IMR-90 (cell line): ENCODE measurements at regions not wholly inside any gene's neighbourhood (a gene's known extent, or its start where the extent isn't known, plus 50 kb on each side); places are given as distances from the start of the nearest gene placed in this dataset.

ENCODE experiments used
- ATAC-seq: fragments of 200-7000 bp; cut with Tn5 transposase; 2 replicates; pipeline ENCODE4 v1.9.1; 2020; ENCODE audit warnings: low read depth, mild to moderate bottlenecking, moderate library complexity
- BruUV-seq: library from RNA; stranded (reverse); fragments of 400-500 nt; replicated peaks from 2 replicates; lab custom pipeline; 2021; lab: Mats Ljungman, UMichigan
- CTCF ChIA-PET: fragments of 300-600 bp; formaldehyde crosslinking; extraction: SDS; loops from one replicate; lab custom pipeline; 2021; ENCODE audit warnings: antibody characterized with exemption; lab: Yijun Ruan, JAX
- POLR2A ChIA-PET: fragments of 300-600 bp; sonication (Branson Sonifier 250); formaldehyde crosslinking; loops from one replicate; lab custom pipeline; 2022; ENCODE audit warnings: antibody characterized with exemption; ENCODE audit not compliant: unreplicated experiment; lab: Charles Lee
- DNase-seq: peaks from one replicate; pipeline ENCODE4 v3.0.0; 2013
- H2AFZ ChIP-seq: replicated peaks from 2 replicates; pipeline ENCODE3; 2013; ENCODE audit warnings: low read length, mild to moderate bottlenecking; ENCODE audit not compliant: poor library complexity
- H2AK5ac ChIP-seq: 2 replicates; pipeline ENCODE4 v1.6.1; 2013; ENCODE audit warnings: low read depth, low read length, inconsistent platforms
- H2AK9ac ChIP-seq: replicated peaks from 2 replicates; pipeline ENCODE3; 2013; ENCODE audit warnings: mild to moderate bottlenecking, low read depth, low read length, moderate library complexity; ENCODE audit not compliant: poor library complexity
- H2BK120ac ChIP-seq: 2 replicates; pipeline ENCODE4 v1.6.1; 2013; ENCODE audit warnings: low read depth, low read length, inconsistent platforms
- H2BK15ac ChIP-seq: 3 replicates; pipeline ENCODE4 v1.6.1; 2013; ENCODE audit warnings: low read depth, low read length, inconsistent platforms
- H2BK20ac ChIP-seq: 2 replicates; pipeline ENCODE4 v1.6.1; 2013; ENCODE audit warnings: low read depth, mild to moderate bottlenecking, inconsistent platforms, low read length, moderate library complexity
- H2BK5ac ChIP-seq: 2 replicates; pipeline ENCODE4 v1.6.1; 2013; ENCODE audit warnings: mild to moderate bottlenecking, low read depth, low read length, inconsistent platforms; ENCODE audit not compliant: poor library complexity, severe bottlenecking
- H3K14ac ChIP-seq: replicated peaks from 2 replicates; pipeline ENCODE4 v1.6.1; 2013; ENCODE audit warnings: low read depth, low read length, inconsistent platforms
- H3K18ac ChIP-seq: 2 replicates; pipeline ENCODE4 v1.6.1; 2013; ENCODE audit warnings: low read depth, low read length, control low read depth
- H3K23ac ChIP-seq: 2 replicates; pipeline ENCODE4 v1.6.1; 2013; ENCODE audit warnings: low read depth, low read length, inconsistent platforms
- H3K27ac ChIP-seq: 2 replicates; pipeline ENCODE4 v1.5.1; 2013; ENCODE audit warnings: mild to moderate bottlenecking, control low read depth, low read length; ENCODE audit not compliant: insufficient read depth
- H3K27me3 ChIP-seq: 2 replicates; pipeline ENCODE4 v1.6.1; 2013; ENCODE audit warnings: low read length; ENCODE audit not compliant: control insufficient read depth, insufficient read depth
- H3K36me3 ChIP-seq: 2 replicates; pipeline ENCODE4 v1.6.1; 2013; ENCODE audit warnings: low read length, mixed read lengths; ENCODE audit not compliant: control insufficient read depth, insufficient read depth
- H3K4ac ChIP-seq: 2 replicates; pipeline ENCODE4 v1.6.1; 2013; ENCODE audit warnings: low read depth, low read length, inconsistent platforms
- H3K4me1 ChIP-seq: 2 replicates; pipeline ENCODE4 v1.6.1; 2013; ENCODE audit warnings: low read length, mixed read lengths; ENCODE audit not compliant: control insufficient read depth, insufficient read depth
- H3K4me2 ChIP-seq: 2 replicates; pipeline ENCODE4 v1.6.1; 2013; ENCODE audit warnings: low read depth, mild to moderate bottlenecking, control low read depth, low read length, moderate library complexity
- H3K4me3 ChIP-seq: 2 replicates; pipeline ENCODE4 v1.5.1; 2013; ENCODE audit warnings: low read depth, mild to moderate bottlenecking, control low read depth, low read length, moderate library complexity; ENCODE audit not compliant: insufficient read depth
- H3K56ac ChIP-seq: 2 replicates; pipeline ENCODE4 v1.6.1; 2013; ENCODE audit warnings: low read length, inconsistent platforms; ENCODE audit not compliant: insufficient read depth; ENCODE audit errors: extremely low read depth
- H3K79me1 ChIP-seq, 2 experiments: 2 replicates each; pipeline ENCODE4 v1.6.1; 2013; ENCODE audit warnings: low read length in 2 of 2, inconsistent platforms in 1 of 2, low read depth in 1 of 2
- H3K9ac ChIP-seq: 2 replicates; pipeline ENCODE4 v1.6.1; 2013; ENCODE audit warnings: low read depth, low read length, control low read depth
- H3K9me1 ChIP-seq: 2 replicates; pipeline ENCODE4 v1.6.1; 2013; ENCODE audit warnings: low read length, inconsistent platforms; ENCODE audit not compliant: insufficient read depth
- H3K9me3 ChIP-seq: 2 replicates; pipeline ENCODE4 v1.6.1; 2013; ENCODE audit warnings: low read length; ENCODE audit not compliant: control insufficient read depth, insufficient read depth
- H4K20me1 ChIP-seq: 2 replicates; pipeline ENCODE4 v1.6.1; 2013; ENCODE audit warnings: low read length, inconsistent platforms; ENCODE audit not compliant: insufficient read depth
- H4K5ac ChIP-seq: 2 replicates; pipeline ENCODE4 v1.6.1; 2013; ENCODE audit warnings: mild to moderate bottlenecking, low read depth, low read length, control low read depth
- H4K8ac ChIP-seq, 2 experiments: 2 replicates each; pipeline ENCODE4 v1.6.1; 2013; ENCODE audit warnings: low read depth in 2 of 2, low read length in 2 of 2, control low read depth in 1 of 2, inconsistent platforms in 1 of 2
- H4K91ac ChIP-seq: 2 replicates; pipeline ENCODE4 v1.6.1; 2013; ENCODE audit warnings: low read depth, low read length, inconsistent platforms; ENCODE audit not compliant: insufficient read depth
- BHLHE40 ChIP-seq: fragments of 150-350 bp; IDR thresholded peaks from 2 replicates; pipeline ENCODE4 v1.6.1; 2016; ENCODE audit warnings: mild to moderate bottlenecking, low read depth, low read length
- CEBPB ChIP-seq: IDR thresholded peaks from 2 replicates; pipeline ENCODE4 v1.6.1; 2012; ENCODE audit warnings: low read depth, low read length, improper control_type of control experiment
- CHD1 ChIP-seq: IDR thresholded peaks from 2 replicates; pipeline ENCODE4 v1.6.1; 2012; ENCODE audit warnings: low read depth, low read length, improper control_type of control experiment
- FOS ChIP-seq: fragments of 150-350 bp; IDR thresholded peaks from 2 replicates; pipeline ENCODE4 v1.6.1; 2016; ENCODE audit warnings: low read depth, low read length
- MAFK ChIP-seq: IDR thresholded peaks from 2 replicates; pipeline ENCODE4 v1.6.1; 2012; ENCODE audit warnings: low read depth, low read length, improper control_type of control experiment
- MAZ ChIP-seq: IDR thresholded peaks from 2 replicates; pipeline ENCODE4 v1.6.1; 2012; ENCODE audit warnings: low read depth, mild to moderate bottlenecking, low read length, improper control_type of control experiment, moderate library complexity, borderline replicate concordance
- MXI1 ChIP-seq: IDR thresholded peaks from 2 replicates; pipeline ENCODE4 v1.6.1; 2012; ENCODE audit warnings: low read depth, mild to moderate bottlenecking, low read length, moderate library complexity, borderline replicate concordance
- NFE2L2 ChIP-seq: fragments of 150-350 bp; IDR thresholded peaks from 2 replicates; pipeline ENCODE4 v1.6.1; 2016; ENCODE audit warnings: low read depth, mild to moderate bottlenecking, low read length
- POLR2A ChIP-seq: IDR thresholded peaks from 2 replicates; pipeline ENCODE4 v1.6.1; 2012; ENCODE audit warnings: mild to moderate bottlenecking, low read depth, low read length
- RAD21 ChIP-seq: IDR thresholded peaks from 2 replicates; pipeline ENCODE4 v1.6.1; 2012; ENCODE audit warnings: low read length, improper control_type of control experiment
- RCOR1 ChIP-seq: IDR thresholded peaks from 2 replicates; pipeline ENCODE4 v1.6.1; 2012; ENCODE audit warnings: mild to moderate bottlenecking, low read length, improper control_type of control experiment; ENCODE audit not compliant: insufficient replicate concordance
- RFX5 ChIP-seq: IDR thresholded peaks from 2 replicates; pipeline ENCODE4 v1.8.0; 2012; ENCODE audit warnings: low read depth, mild to moderate bottlenecking, low read length, moderate library complexity
- SMC3 ChIP-seq: fragments of 150-350 bp; IDR thresholded peaks from 2 replicates; pipeline ENCODE4 v1.6.1; 2016; ENCODE audit warnings: low read depth, mild to moderate bottlenecking, antibody characterized with exemption, low read length, moderate library complexity
- USF2 ChIP-seq: fragments of 150-350 bp; IDR thresholded peaks from 2 replicates; pipeline ENCODE4 v1.6.1; 2017; ENCODE audit warnings: mild to moderate bottlenecking, antibody characterized with exemption, low read length, low read depth
- WGBS, 2 experiments: methylation state at CpG; one replicate each; pipeline versions ENCODE4 v1.1.5 to v1.1.7; 2013; ENCODE audit warnings: missing lambda C conversion rate in 2 of 2; ENCODE audit not compliant: insufficient read length in 1 of 2; ENCODE audit errors: extremely low coverage in 2 of 2; 5-methylcytosine and 5-hydroxymethylcytosine counted together
- dilution Hi-C: fragments of 300-500 bp; cut with HindIII; formaldehyde crosslinking; loops from one replicate; pipeline ENCODE4 v1.14.3; 2018; ENCODE audit warnings: low sequenced_read_pairs; ENCODE audit not compliant: unreplicated experiment
- in situ Hi-C: fragments of 300-500 bp; cut with MboI; formaldehyde crosslinking; loops from 3 replicates; pipeline ENCODE4 v1.14.3; 2019; ENCODE audit warnings: low sequenced_read_pairs, inconsistent platforms, mixed read lengths
- intact Hi-C: fragments of 100-400 bp; cut with micrococcal nuclease; formaldehyde crosslinking; loops from 2 replicates; pipeline ENCODE4 v1.10.0; 2022
- TF ChIP-seq, protein P1 (sequence below): conservative IDR thresholded peaks from 2 replicates; pipeline ENCODE4 v1.5.1; 2012; ENCODE audit warnings: mild to moderate bottlenecking, low read depth, low read length, improper control_type of control experiment
- TF ChIP-seq, protein P2 (sequence below): fragments of 150-350 bp; IDR thresholded peaks from 2 replicates; pipeline ENCODE4 v1.6.1; 2016; ENCODE audit warnings: low read depth, mild to moderate bottlenecking, low read length, moderate library complexity, borderline replicate concordance

- Histone ChIP-seq H3K23ac (0 out of 2 replicates have a peak overlapping the region, but pooled peaks have one; percentile 25), H3K27me3 (no peaks in the 10 kb centered on the region), H2BK20ac (peak overlapping the region; percentile 91), H3K14ac (peak overlapping the region; percentile 1), H2BK15ac (peak overlapping the region; percentile 31; the same call in 1 of the 3 replicates), H3K36me3 (no peaks in the 10 kb centered on the region), H4K8ac (peak overlapping the region; percentile 15 to 81; a peak in 2 of 4 replicates), H3K79me1 (peaks cover 0 to 13% of the 10 kb centered on the region in 2 experiments; a peak in 1 of 4 replicates), H3K9me1 (peaks cover 16% of the 10 kb centered on the region), H2AK5ac (peak overlapping the region; percentile 71; the same call in 1 of the 2 replicates), H4K20me1 (no peaks in the 10 kb centered on the region), H4K5ac (peak overlapping the region; percentile 63), H2BK5ac (peak overlapping the region; percentile 95), H3K4ac (peak overlapping the region; percentile 87), H3K27ac (peak overlapping the region; percentile 82), H3K9me3 (no peaks in the 10 kb centered on the region), H3K4me1 (peaks cover 30% of the 10 kb centered on the region), H3K9ac (peak overlapping the region; percentile 40), H2AFZ (peak overlapping the region; percentile 1), H2BK120ac (peak overlapping the region; percentile 92), H3K56ac (peak overlapping the region; percentile 42; the same call in 1 of the 2 replicates), H2AK9ac (peak overlapping the region; percentile 47), H3K4me2 (no peak overlapping the region), H4K91ac (peak overlapping the region; percentile 74), H3K4me3 (no peak overlapping the region), H3K18ac (peak overlapping the region; percentile 78)
- no TSS peak for BruUV-seq
- intact Hi-C loops, result no loop called here
- ATAC-seq, result no peak
- POLR2A ChIA-PET, result no interaction called here
- no peak for TF ChIP-seq CEBPB
- TF ChIP-seq BHLHE40, result no peak
- no peak for TF ChIP-seq MAZ
- no peak for TF ChIP-seq NFE2L2
- TF ChIP-seq USF2, result no peak
- no peak for TF ChIP-seq RAD21
- no peak for TF ChIP-seq MAFK
- TF ChIP-seq POLR2A, result no peak
- no peak for TF ChIP-seq FOS
- TF ChIP-seq, protein P1, sequence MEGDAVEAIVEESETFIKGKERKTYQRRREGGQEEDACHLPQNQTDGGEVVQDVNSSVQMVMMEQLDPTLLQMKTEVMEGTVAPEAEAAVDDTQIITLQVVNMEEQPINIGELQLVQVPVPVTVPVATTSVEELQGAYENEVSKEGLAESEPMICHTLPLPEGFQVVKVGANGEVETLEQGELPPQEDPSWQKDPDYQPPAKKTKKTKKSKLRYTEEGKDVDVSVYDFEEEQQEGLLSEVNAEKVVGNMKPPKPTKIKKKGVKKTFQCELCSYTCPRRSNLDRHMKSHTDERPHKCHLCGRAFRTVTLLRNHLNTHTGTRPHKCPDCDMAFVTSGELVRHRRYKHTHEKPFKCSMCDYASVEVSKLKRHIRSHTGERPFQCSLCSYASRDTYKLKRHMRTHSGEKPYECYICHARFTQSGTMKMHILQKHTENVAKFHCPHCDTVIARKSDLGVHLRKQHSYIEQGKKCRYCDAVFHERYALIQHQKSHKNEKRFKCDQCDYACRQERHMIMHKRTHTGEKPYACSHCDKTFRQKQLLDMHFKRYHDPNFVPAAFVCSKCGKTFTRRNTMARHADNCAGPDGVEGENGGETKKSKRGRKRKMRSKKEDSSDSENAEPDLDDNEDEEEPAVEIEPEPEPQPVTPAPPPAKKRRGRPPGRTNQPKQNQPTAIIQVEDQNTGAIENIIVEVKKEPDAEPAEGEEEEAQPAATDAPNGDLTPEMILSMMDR, result no peak
- no peak for TF ChIP-seq RCOR1
- TF ChIP-seq RFX5, result no peak
- no peak for TF ChIP-seq CHD1
- TF ChIP-seq SMC3, result no peak
- TF ChIP-seq, protein P2, sequence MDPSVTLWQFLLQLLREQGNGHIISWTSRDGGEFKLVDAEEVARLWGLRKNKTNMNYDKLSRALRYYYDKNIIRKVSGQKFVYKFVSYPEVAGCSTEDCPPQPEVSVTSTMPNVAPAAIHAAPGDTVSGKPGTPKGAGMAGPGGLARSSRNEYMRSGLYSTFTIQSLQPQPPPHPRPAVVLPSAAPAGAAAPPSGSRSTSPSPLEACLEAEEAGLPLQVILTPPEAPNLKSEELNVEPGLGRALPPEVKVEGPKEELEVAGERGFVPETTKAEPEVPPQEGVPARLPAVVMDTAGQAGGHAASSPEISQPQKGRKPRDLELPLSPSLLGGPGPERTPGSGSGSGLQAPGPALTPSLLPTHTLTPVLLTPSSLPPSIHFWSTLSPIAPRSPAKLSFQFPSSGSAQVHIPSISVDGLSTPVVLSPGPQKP, result no peak
- no peak for TF ChIP-seq MXI1
- WGBS, 2 experiments, result no CpG with 5 or more reads among the region's 2 CpGs
- CTCF ChIA-PET, result no interaction called here
- DNase-seq, result no peak
- dilution Hi-C loops, result no loop called here
- in situ Hi-C loops, result no loop called here
Observed at GRCh38 chr1:234988155-234988517, 140.5 kb downstream of the TOMM20 start.
